Heart left ventricle (tissue), 16 donors: ENCODE measurements at regions not wholly inside any gene's neighbourhood (a gene's known extent, or its start where the extent isn't known, plus 50 kb on each side); places are given as distances from the start of the nearest gene placed in this dataset.

Experiments
- ATAC-seq, 4 donors: fragments of 200-7000 bp; cut with Tn5 transposase; one replicate each; pipeline ENCODE4 v1.9.1; 2020 to 2022; ENCODE audit warnings: moderate library complexity in 4 of 4, mild to moderate bottlenecking in 3 of 4, moderate number of reproducible peaks in 1 of 4
- DNase-seq, 5 donors: peaks; one replicate each; pipeline ENCODE4 v3.0.0-alpha.2; 2020
- H3K27ac ChIP-seq, 12 donors: fragments of 200-600 bp; sonication (generic) in 4 of 12; one replicate each; pipeline versions ENCODE4 v1.5.0 to v1.8.0; 2016 to 2022; ENCODE audit warnings: mild to moderate bottlenecking in 2 of 12
- H3K27me3 ChIP-seq, 9 donors: fragments of 200-600 bp; sonication (generic) in 2 of 9; one replicate each; pipeline versions ENCODE4 v1.5.1 to v1.8.0; 2016 to 2022; ENCODE audit warnings: mild to moderate bottlenecking in 3 of 9
- H3K36me3 ChIP-seq, 9 donors: fragments of 200-600 bp; sonication (generic) in 2 of 9; one replicate each; pipeline versions ENCODE4 v1.5.0 to v1.8.0; 2018 to 2022; ENCODE audit warnings: mild to moderate bottlenecking in 2 of 9
- H3K4me1 ChIP-seq, 12 donors: fragments of 200-600 bp; sonication (generic) in 4 of 12; one replicate each; pipeline versions ENCODE4 v1.5.0 to v1.8.0; 2016 to 2022; ENCODE audit warnings: mild to moderate bottlenecking in 3 of 12
- H3K4me3 ChIP-seq, 12 donors: fragments of 200-600 bp; sonication (generic) in 4 of 12; one replicate each; pipeline versions ENCODE4 v1.5.0 to v1.8.0; 2017 to 2022; ENCODE audit warnings: mild to moderate bottlenecking in 9 of 12, moderate library complexity in 4 of 12
- H3K9me3 ChIP-seq, 12 donors: fragments of 200-600 bp; sonication (generic) in 4 of 12; one replicate each; pipeline versions ENCODE4 v1.5.0 to v1.8.0; 2016 to 2022; ENCODE audit warnings: mild to moderate bottlenecking in 1 of 12
- POLR2A ChIP-seq, 2 donors: fragments of 450-650 bp; IDR thresholded peaks; one replicate each; pipeline ENCODE4 v1.6.1; 2017; ENCODE audit warnings: antibody characterized with exemption in 2 of 2, mild to moderate bottlenecking in 2 of 2, moderate library complexity in 2 of 2
- WGBS, 4 donors: extraction: QIAGEN DNeasy Blood & Tissue Kit in 2 of 4; methylation state at CpG; one replicate each; pipeline versions ENCODE4 v1.1.5 to v1.1.7; 2013 to 2018; 5-methylcytosine and 5-hydroxymethylcytosine counted together
- intact Hi-C, 10 donors: fragments of 100-400 bp; cut with DNase I; formaldehyde crosslinking; loops; one replicate each; pipeline versions ENCODE4 v1.11.1 to v1.14.2; 2022
- TF ChIP-seq, protein P1 (sequence below), 12 donors: fragments of 200-600 bp; sonication (generic) in 4 of 12; IDR thresholded peaks; one replicate each; pipeline versions ENCODE4 v1.5.0 to v1.8.0; 2018 to 2022; ENCODE audit warnings: antibody characterized with exemption in 12 of 12, mild to moderate bottlenecking in 5 of 12
- donor health status: ischemic (EF 13 %, LVEDD 7.1; RV severe dilation, severe dysfunction).
- donor health status: healthy with polysubstance abuse.
- donor health status: DM: no; HTN: yes; CAD: no.
- donor health status: DM: no; HTN: no; CAD: no.
- donor health status: ischemic (EF 25% LVEDD 6.9; RV normal size, moderate dysfunction).
- donor health status: ischemic (EF 25% LVEDD 5.7; RV mildly dilated, moderate dysfunction).
- donor health status: healthy.
- donor health status: DM: yes; HTN: yes; CAD: no.
- donor health status: ischemic (EF 35%, LVEDD 5.7; RV mildly dilated, moderate dysfunction).
- donor health status: nonischemic (EF 11% LVEDD 7.7; RV severe dilation, severe dysfunction).
- donor health status: DM: yes; HTN: yes; CAD: no.
- donor health status: PGD.
- donor health status: ischemic (EF 29% LVEDD 5.4; RV normal size, mild dysfunction).
- donor health status: nonischemic (EF 23%, LVEDD 6.1; RV moderate dilation, normal function).

DNA sequence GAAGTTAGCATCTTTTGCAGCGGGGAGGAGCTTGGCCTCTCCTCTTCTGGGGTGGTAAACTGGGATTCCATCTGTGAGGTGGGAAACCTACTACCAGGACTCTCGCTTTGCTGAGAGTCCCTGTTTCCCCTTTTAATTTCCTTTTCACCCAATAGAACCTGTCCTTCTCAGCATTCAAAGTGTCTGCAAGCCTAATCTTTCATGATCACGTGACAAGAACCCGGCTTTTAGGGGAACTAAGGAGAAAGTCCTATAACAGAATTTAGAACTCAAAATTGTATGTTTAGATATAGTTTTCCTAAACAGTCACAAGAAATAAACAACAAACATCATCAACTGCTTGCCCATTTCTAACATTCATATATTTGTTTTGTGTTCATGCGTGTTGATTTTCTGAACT, 103.6 kb upstream of the CDH19 start:
- Histone ChIP-seq H3K9me3 (no peaks in the 10 kb centered on the region), H3K27ac (no peak overlapping the region), H3K4me1 (peaks cover 0 to 5% (median 0%) of the 10 kb centered on the region in 12 donors), H3K27me3 (no peaks in the 10 kb centered on the region), H3K4me3 (no peak overlapping the region), H3K36me3 (no peaks in the 10 kb centered on the region)
- WGBS, 4 donors: 80 to 86% (median 84%) methylated on average over 5 of the region's 5 CpGs
- intact Hi-C loops: no loop called here
- ATAC-seq: no peak
- DNase-seq: no peak
- TF ChIP-seq, protein P1, sequence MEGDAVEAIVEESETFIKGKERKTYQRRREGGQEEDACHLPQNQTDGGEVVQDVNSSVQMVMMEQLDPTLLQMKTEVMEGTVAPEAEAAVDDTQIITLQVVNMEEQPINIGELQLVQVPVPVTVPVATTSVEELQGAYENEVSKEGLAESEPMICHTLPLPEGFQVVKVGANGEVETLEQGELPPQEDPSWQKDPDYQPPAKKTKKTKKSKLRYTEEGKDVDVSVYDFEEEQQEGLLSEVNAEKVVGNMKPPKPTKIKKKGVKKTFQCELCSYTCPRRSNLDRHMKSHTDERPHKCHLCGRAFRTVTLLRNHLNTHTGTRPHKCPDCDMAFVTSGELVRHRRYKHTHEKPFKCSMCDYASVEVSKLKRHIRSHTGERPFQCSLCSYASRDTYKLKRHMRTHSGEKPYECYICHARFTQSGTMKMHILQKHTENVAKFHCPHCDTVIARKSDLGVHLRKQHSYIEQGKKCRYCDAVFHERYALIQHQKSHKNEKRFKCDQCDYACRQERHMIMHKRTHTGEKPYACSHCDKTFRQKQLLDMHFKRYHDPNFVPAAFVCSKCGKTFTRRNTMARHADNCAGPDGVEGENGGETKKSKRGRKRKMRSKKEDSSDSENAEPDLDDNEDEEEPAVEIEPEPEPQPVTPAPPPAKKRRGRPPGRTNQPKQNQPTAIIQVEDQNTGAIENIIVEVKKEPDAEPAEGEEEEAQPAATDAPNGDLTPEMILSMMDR (IDR thresholded peaks at IDR 0.05): no peak
- no peak for TF ChIP-seq POLR2A (IDR thresholded peaks at IDR 0.05)

DNA sequence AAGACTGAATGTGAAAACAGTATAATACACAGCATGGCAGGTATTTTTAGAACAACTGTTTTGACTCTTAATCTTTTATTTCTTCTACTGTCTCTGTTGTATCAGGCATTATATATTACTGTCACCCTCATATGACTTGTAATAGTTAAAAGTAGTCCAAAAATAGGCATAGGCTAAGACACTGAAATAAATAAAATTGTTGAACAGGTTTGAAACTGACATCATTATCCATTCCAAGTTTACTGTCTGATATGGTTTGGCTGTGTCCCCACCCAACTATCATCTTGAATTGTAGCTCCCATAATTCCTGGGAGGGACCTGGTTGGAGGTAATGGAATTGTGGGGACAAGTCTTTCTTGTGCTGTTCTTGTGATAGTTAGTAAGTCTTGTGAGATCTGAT, 91.4 kb upstream of the CDH19 start:
- DNase-seq: no peak
- no peaks in the 10 kb centered on the region for H3K27me3 ChIP-seq
- intact Hi-C loops: no loop called here
- no peak for ATAC-seq
- no peaks in the 10 kb centered on the region for H3K36me3 ChIP-seq
- no peak overlapping the region for H3K27ac ChIP-seq
- H3K4me1 ChIP-seq: no peaks in the 10 kb centered on the region
- H3K4me3 ChIP-seq: no peak overlapping the region
- H3K9me3 ChIP-seq: peaks cover 0 to 5% (median 0%) of the 10 kb centered on the region in 12 donors
- TF ChIP-seq, protein P1 (IDR thresholded peaks at IDR 0.05): no peak
- TF ChIP-seq POLR2A (IDR thresholded peaks at IDR 0.05): no peak

DNA sequence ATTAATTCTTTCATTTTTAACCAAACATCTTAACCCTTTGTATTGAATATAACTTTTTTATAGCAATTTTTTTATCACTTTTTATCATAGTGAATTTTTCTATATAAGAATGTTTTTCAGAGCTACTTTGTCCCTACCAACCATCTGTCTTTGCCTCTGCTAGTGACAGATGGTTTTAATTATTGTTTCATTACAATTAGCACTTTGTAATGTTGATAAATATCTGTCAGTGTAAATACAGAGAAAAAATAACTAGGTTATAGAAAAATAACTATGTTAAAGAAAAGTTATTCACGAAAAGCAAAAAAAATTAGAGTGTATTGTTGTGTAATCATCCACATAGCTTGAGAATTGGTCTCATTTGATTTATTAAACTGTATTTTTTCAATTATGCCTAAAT, 91.0 kb upstream of the CDH19 start:
- TF ChIP-seq, protein P1 (IDR thresholded peaks at IDR 0.05): no peak
- no peak for TF ChIP-seq POLR2A (IDR thresholded peaks at IDR 0.05)
- Histone ChIP-seq H3K27me3 (no peaks in the 10 kb centered on the region), H3K4me1 (no peaks in the 10 kb centered on the region), H3K36me3 (no peaks in the 10 kb centered on the region), H3K4me3 (no peak overlapping the region), H3K27ac (no peak overlapping the region), H3K9me3 (peaks cover 0 to 8% (median 0%) of the 10 kb centered on the region in 12 donors)
- DNase-seq (no peak), ATAC-seq (no peak)
- 60 to 73% (median 64%) methylated on average over 1 of the region's 1 CpG for WGBS, 4 donors
- intact Hi-C loops: no loop called here

DNA sequence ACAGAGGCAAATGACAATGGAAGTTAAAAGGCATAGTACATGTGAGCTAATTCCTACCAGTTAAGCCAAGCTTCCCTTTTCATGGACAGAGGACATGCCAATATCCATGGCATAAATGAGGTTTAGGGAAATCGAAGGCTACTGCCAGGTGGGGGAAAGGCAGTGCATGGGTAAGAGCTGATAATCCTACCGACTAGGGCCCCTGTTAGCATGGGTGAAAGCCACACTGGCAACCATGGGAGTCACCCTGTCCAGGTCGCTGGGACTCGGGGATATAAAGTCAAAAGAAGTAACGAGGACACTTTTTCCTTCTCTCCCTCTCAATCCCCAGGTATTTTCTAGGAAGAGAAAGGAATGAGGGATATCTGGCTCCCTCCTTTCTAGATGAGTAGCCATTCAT, 83.7 kb upstream of the CDH19 start:
- no peaks in the 10 kb centered on the region for H3K27me3 ChIP-seq
- peaks cover 0 to 5% (median 0%) of the 10 kb centered on the region in 12 donors for H3K4me1 ChIP-seq
- no peaks in the 10 kb centered on the region for H3K36me3 ChIP-seq
- ATAC-seq: no peak
- H3K27ac ChIP-seq: no peak overlapping the region
- WGBS, 4 donors: 77 to 86% (median 84%) methylated on average over 5 of the region's 5 CpGs
- peaks cover 0 to 32% (median 6%) of the 10 kb centered on the region in 12 donors for H3K9me3 ChIP-seq
- TF ChIP-seq POLR2A (IDR thresholded peaks at IDR 0.05): no peak
- TF ChIP-seq, protein P1 (IDR thresholded peaks at IDR 0.05): no peak
- no peak overlapping the region for H3K4me3 ChIP-seq
- intact Hi-C loops: loop anchor here in 1 of 10 donors (10.0 kb wide), 1 partner anchor 47 kb away; no protein-coding TSS in a partner anchor
- no peak for DNase-seq
